SK-N-SH treated with all-trans-retinoic acid at 6 μM for 48 hours (cell line): ENCODE measurements at regions not wholly inside any gene's neighbourhood (a gene's known extent, or its start where the extent isn't known, plus 50 kb on each side); places are given as distances from the start of the nearest gene placed in this dataset.

Source experiments
- PPARA ChIP-seq: fragments of 250-450 bp; sonication (Bioruptor Pico); IDR thresholded peaks from 2 replicates; pipeline ENCODE4 v1.5.0; 2020; ENCODE audit warnings: mild to moderate bottlenecking, borderline replicate concordance
- ZFP30 ChIP-seq: fragments of 450-650 bp; formaldehyde crosslinking; IDR thresholded peaks from 2 replicates; pipeline ENCODE4 v1.5.0; 2022; ENCODE audit warnings: mild to moderate bottlenecking, moderate library complexity
- ZNF70 ChIP-seq: fragments of 450-650 bp; formaldehyde crosslinking; IDR thresholded peaks from 2 replicates; pipeline ENCODE4 v1.5.0; 2020; ENCODE audit warnings: mild to moderate bottlenecking, moderate library complexity

GRCh38 chr12:93195511-93195910 is 182.2 kb upstream of the NUDT4 start:
- no peak for TF ChIP-seq ZFP30
- TF ChIP-seq ZNF70 (CRISPR knock-in tag): no peak
- no peak for TF ChIP-seq PPARA (CRISPR knock-in tag)
